ENCODE measurements at regions not wholly inside any gene's neighbourhood (a gene's known extent, or its start where the extent isn't known, plus 50 kb on each side); places are given as distances from the start of the nearest gene placed in this dataset.

DNA sequence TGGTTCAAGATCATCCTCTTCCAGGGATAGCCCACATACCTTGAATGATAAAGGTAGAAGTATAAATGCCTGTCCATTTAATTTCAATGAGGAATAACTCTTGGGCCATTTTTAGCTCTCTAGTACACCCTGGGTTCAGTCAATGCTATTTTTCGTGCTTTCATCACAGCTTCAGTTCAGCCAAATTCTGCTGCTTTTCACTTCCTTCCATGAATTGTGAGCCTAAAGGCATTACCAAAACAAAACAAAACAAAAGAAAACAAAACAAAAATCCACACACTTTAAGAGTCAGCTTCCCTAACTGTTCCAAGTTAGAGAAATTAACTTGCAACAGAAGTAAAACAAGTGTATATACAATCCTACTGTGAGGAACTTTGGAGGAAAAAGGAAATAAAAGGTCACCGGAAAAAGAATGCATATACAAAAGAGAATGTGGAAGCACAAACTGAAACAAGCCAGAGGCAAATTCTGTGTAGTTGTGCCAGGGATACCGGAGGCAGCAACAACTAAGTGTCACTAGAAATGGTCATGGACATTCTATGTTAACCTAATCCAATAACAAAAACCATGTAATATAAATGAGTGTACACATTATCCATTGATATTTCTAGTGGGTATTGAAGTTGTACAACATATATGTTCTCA is 423.1 kb downstream of the KCTD8 start:
- TF ChIP-seq, protein P1, sequence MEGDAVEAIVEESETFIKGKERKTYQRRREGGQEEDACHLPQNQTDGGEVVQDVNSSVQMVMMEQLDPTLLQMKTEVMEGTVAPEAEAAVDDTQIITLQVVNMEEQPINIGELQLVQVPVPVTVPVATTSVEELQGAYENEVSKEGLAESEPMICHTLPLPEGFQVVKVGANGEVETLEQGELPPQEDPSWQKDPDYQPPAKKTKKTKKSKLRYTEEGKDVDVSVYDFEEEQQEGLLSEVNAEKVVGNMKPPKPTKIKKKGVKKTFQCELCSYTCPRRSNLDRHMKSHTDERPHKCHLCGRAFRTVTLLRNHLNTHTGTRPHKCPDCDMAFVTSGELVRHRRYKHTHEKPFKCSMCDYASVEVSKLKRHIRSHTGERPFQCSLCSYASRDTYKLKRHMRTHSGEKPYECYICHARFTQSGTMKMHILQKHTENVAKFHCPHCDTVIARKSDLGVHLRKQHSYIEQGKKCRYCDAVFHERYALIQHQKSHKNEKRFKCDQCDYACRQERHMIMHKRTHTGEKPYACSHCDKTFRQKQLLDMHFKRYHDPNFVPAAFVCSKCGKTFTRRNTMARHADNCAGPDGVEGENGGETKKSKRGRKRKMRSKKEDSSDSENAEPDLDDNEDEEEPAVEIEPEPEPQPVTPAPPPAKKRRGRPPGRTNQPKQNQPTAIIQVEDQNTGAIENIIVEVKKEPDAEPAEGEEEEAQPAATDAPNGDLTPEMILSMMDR (conservative IDR thresholded peaks at IDR 0.05; ENCODE audit: low read depth): no peak
- ChIA-PET CTCF (interaction anchor here (0.6 to 0.8 kb wide), 2 partner anchors 26 to 878 kb away, joined by 3 to 4 read pairs; no protein-coding TSS in a partner anchor), POLR2A (ENCODE audit: low non-redundant PET) (no interaction called here)
- no peak overlapping the region for H3K27ac ChIP-seq
- no peak for DNase-seq (ENCODE audit: low spot score)

DNA sequence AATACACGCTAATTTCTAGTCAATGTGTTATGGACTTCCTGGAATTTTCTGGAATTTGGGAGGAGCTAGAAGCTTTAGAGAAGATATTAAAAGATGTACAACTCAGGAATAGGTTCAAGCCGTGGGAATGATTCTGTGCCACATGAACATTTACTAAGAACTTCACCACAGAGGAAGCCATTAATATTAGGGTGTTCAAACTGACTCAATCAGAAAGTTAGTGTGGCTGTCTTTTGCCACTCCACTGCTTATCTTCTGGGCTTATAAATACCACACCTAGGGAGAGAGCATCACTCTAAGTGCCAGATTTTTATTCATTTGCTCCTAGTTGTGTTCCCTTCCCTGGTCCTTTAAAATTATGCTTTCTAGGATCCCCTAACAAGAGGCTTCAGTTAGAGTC is 409.8 kb downstream of the KCTD8 start:
- TF ChIP-seq, protein P1 (conservative IDR thresholded peaks at IDR 0.05; ENCODE audit: low read depth): no peak
- ChIA-PET CTCF (no interaction called here), POLR2A (ENCODE audit: low non-redundant PET) (no interaction called here)
- no peak overlapping the region for H3K27ac ChIP-seq
- no peak for DNase-seq (ENCODE audit: low spot score)

DNA sequence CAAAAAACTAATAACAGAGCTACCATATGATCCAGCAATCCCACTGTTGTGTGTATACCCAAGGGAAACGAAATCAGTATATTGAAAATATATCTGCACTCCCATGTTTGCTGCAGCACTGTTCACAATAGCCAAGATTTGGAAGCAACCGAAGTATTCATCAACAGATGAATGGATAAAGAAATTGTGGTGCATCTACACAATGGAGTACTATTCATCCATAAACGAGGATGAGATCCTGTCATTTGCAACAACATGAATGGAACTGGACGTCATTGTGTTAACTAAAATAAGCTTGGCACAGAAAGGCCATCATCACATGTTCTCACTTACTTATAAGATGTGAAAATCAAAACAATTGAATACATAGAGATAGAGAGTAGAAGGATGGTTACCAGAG is 402.1 kb downstream of the KCTD8 start:
- ChIA-PET CTCF (no interaction called here), POLR2A (ENCODE audit: low non-redundant PET) (no interaction called here)
- H3K27ac ChIP-seq: no peak overlapping the region
- TF ChIP-seq, protein P1 (conservative IDR thresholded peaks at IDR 0.05; ENCODE audit: low read depth): no peak
- DNase-seq (ENCODE audit: low spot score): no peak

DNA sequence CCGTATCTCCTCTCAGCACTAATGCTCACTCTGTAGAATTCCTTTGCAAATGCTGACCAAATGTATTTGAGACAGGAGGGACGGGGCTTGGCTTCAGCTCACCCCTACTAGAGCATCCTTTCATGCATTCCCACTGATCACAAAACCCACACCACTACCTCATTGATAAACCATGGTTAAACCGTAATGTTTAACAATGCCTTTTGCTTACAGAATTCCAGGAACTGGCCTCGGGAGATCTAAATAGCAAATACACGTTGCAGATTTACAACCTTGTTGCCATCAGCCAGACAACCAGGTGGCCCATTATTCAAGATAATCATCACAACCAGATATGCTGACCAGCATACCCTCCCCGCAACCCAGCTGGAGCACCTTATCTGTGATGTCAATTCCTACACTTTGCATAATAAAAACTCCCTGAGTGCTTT is 391.9 kb downstream of the KCTD8 start:
- H3K27ac ChIP-seq: no peak overlapping the region
- DNase-seq (ENCODE audit: low spot score): no peak
- TF ChIP-seq, protein P1 (conservative IDR thresholded peaks at IDR 0.05; ENCODE audit: low read depth): no peak
- CTCF ChIA-PET: interaction anchor here (0.6 kb wide), 2 partner anchors 941 to 971 kb away, joined by 3 read pairs; no protein-coding TSS in a partner anchor
- POLR2A ChIA-PET (ENCODE audit: low non-redundant PET): no interaction called here

DNA sequence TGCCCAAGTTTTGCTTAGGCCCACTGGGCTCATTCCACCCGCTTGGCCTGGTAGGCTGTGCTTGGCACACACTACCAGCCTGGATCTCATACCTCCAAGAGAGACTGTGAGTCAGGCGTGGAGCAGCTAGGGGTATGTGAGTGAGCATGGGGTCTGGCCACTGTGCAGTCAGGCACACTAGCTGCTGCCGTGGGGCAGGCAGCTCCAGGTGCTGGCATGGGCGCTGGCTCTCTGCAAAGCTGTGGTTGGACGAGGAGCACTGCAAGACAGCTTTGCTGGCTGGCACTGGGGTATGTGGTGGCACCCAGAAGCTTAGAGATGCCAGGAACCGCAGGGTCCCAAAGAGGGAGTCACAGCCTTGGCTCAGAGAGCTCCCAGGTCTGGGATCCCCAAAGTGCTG is 377.8 kb downstream of the KCTD8 start:
- no peak for DNase-seq (ENCODE audit: low spot score)
- H3K27ac ChIP-seq: no peak overlapping the region
- ChIA-PET POLR2A (ENCODE audit: low non-redundant PET) (no interaction called here), CTCF (no interaction called here)
- TF ChIP-seq, protein P1 (conservative IDR thresholded peaks at IDR 0.05; ENCODE audit: low read depth): no peak

DNA sequence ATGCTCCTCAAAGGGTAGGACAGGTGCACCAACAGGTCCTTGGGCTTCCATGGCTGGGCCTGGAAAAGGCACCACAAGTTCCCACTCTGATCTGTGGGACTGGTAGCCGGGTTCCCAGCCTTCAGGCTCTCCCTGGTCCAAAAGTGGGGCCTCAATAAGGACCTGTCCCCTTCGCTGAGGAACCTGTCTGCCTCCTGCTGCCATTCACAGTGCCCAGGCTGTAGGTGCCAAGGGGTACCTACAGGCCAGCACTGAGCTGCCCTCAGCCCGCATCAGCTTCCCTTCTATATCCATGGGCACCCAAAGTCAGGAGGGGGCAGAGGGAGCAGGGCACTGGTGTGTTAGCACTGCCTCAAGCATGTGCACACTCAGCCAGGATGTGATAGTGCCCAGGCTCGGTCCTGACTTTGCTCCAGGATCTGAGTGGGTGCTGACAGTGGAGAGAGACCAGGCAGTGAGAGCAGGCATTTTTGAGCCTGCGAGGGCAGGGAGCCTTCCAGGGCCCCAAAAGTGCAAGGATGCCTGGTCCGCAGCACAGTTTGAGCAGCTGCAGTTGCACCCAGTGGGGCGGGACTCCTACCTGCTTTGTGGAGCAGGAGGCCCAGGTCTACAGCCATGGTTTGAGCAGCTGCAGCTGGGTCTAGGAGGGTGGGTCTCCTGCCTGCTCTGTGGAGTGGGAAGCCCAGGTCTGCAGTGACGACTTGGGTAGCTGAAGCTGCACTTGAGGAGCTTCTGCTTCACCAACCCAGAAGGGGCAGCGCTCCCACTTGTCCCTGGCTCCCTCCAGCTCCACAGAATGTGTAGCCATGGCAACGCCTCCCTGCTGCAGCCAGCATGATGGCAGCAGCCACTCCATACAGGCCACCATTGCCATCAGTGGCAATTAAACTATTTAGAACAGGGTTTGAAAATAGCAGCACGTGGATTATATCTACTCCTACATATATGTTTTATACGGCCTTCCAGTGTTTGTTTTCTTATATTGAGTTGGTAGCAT is 376.4 kb downstream of the KCTD8 start:
- no peak for DNase-seq (ENCODE audit: low spot score)
- CTCF ChIA-PET: no interaction called here
- POLR2A ChIA-PET (ENCODE audit: low non-redundant PET): no interaction called here
- no peak overlapping the region for H3K27ac ChIP-seq
- TF ChIP-seq, protein P1 (conservative IDR thresholded peaks at IDR 0.05; ENCODE audit: low read depth): no peak
